GM21529 (cell line): ENCODE measurements at regions not wholly inside any gene's neighbourhood (a gene's known extent, or its start where the extent isn't known, plus 50 kb on each side); places are given as distances from the start of the nearest gene placed in this dataset.
"Not testable (repeated sequence)": the region's sequence is repeated elsewhere in the genome, so short reads cannot be mapped to it uniquely, and the experiment has no call there.

ENCODE experiments used
- ATAC-seq: cut with Tn5 transposase; IDR thresholded peaks from one replicate; pipeline ENCODE4 v1.9.1; 2021; ENCODE audit not compliant: unreplicated experiment

- ATAC-seq = not testable (repeated sequence)
These were observed 52.1 kb upstream of the LRRC37A2 start for GRCh38 chr17:46460129-46460528.

GRCh38 chr17:46455069-46455468 lies 57.2 kb upstream of the LRRC37A2 start:
- not testable (repeated sequence) for ATAC-seq

- ATAC-seq = not testable (repeated sequence)
These were observed 57.7 kb upstream of the LRRC37A2 start for GRCh38 chr17:46454572-46454971.

- not testable (repeated sequence) for ATAC-seq
These were observed 59.2 kb upstream of the LRRC37A2 start for GRCh38 chr17:46453077-46453476.

GRCh38 chr17:46445849-46446248 lies 66.4 kb upstream of the LRRC37A2 start:
- not testable (repeated sequence) for ATAC-seq

- ATAC-seq = not testable (repeated sequence)
These were observed 66.9 kb upstream of the LRRC37A2 start for GRCh38 chr17:46445411-46445810.

- ATAC-seq = not testable (repeated sequence)
These were observed 70.1 kb upstream of the LRRC37A2 start for GRCh38 chr17:46442153-46442552.

- not testable (repeated sequence) for ATAC-seq
These were observed 71.6 kb upstream of the LRRC37A2 start for GRCh38 chr17:46440665-46441064.

GRCh38 chr17:46434450-46435062 lies 73.0 kb upstream of the ARL17B start:
- peak; percentile 57 for ATAC-seq

GRCh38 chr17:46430300-46430699 lies 68.7 kb upstream of the ARL17B start:
- ATAC-seq = not testable (repeated sequence)

GRCh38 chr17:46429675-46430074 lies 68.1 kb upstream of the ARL17B start:
- ATAC-seq = not testable (repeated sequence)

GRCh38 chr17:46424187-46424884 lies 62.8 kb upstream of the ARL17B start:
- ATAC-seq = not testable (repeated sequence)

- ATAC-seq = not testable (repeated sequence)
These were observed 56.3 kb upstream of the ARL17B start for GRCh38 chr17:46417907-46418306.

GRCh38 chr17:46417261-46417660 lies 55.7 kb upstream of the ARL17B start:
- ATAC-seq = not testable (repeated sequence)

GRCh38 chr17:46414559-46414958 lies 53.0 kb upstream of the ARL17B start:
- ATAC-seq = not testable (repeated sequence)

GRCh38 chr17:46412156-46412555 lies 50.6 kb upstream of the ARL17B start:
- ATAC-seq = not testable (repeated sequence)

GRCh38 chr17:46411172-46411852 lies 49.7 kb upstream of the ARL17B start:
- ATAC-seq = not testable (repeated sequence)
